IMR-90 (cell line): ENCODE measurements at regions not wholly inside any gene's neighbourhood (a gene's known extent, or its start where the extent isn't known, plus 50 kb on each side); places are given as distances from the start of the nearest gene placed in this dataset.

Experiments
- ATAC-seq: fragments of 200-7000 bp; cut with Tn5 transposase; 2 replicates; pipeline ENCODE4 v1.9.1; 2020; ENCODE audit warnings: low read depth, mild to moderate bottlenecking, moderate library complexity
- BruUV-seq: library from RNA; stranded (reverse); fragments of 400-500 nt; replicated peaks from 2 replicates; lab custom pipeline; 2021; lab: Mats Ljungman, UMichigan
- CTCF ChIA-PET: fragments of 300-600 bp; formaldehyde crosslinking; extraction: SDS; loops from one replicate; lab custom pipeline; 2021; ENCODE audit warnings: antibody characterized with exemption; lab: Yijun Ruan, JAX
- POLR2A ChIA-PET: fragments of 300-600 bp; sonication (Branson Sonifier 250); formaldehyde crosslinking; loops from one replicate; lab custom pipeline; 2022; ENCODE audit warnings: antibody characterized with exemption; ENCODE audit not compliant: unreplicated experiment; lab: Charles Lee
- DNase-seq: peaks from one replicate; pipeline ENCODE4 v3.0.0; 2013
- H2AFZ ChIP-seq: replicated peaks from 2 replicates; pipeline ENCODE3; 2013; ENCODE audit warnings: low read length, mild to moderate bottlenecking; ENCODE audit not compliant: poor library complexity
- H2AK5ac ChIP-seq: 2 replicates; pipeline ENCODE4 v1.6.1; 2013; ENCODE audit warnings: low read depth, low read length, inconsistent platforms
- H2AK9ac ChIP-seq: replicated peaks from 2 replicates; pipeline ENCODE3; 2013; ENCODE audit warnings: mild to moderate bottlenecking, low read depth, low read length, moderate library complexity; ENCODE audit not compliant: poor library complexity
- H2BK120ac ChIP-seq: 2 replicates; pipeline ENCODE4 v1.6.1; 2013; ENCODE audit warnings: low read depth, low read length, inconsistent platforms
- H2BK15ac ChIP-seq: 3 replicates; pipeline ENCODE4 v1.6.1; 2013; ENCODE audit warnings: low read depth, low read length, inconsistent platforms
- H2BK20ac ChIP-seq: 2 replicates; pipeline ENCODE4 v1.6.1; 2013; ENCODE audit warnings: low read depth, mild to moderate bottlenecking, inconsistent platforms, low read length, moderate library complexity
- H2BK5ac ChIP-seq: 2 replicates; pipeline ENCODE4 v1.6.1; 2013; ENCODE audit warnings: mild to moderate bottlenecking, low read depth, low read length, inconsistent platforms; ENCODE audit not compliant: poor library complexity, severe bottlenecking
- H3K14ac ChIP-seq: replicated peaks from 2 replicates; pipeline ENCODE4 v1.6.1; 2013; ENCODE audit warnings: low read depth, low read length, inconsistent platforms
- H3K18ac ChIP-seq: 2 replicates; pipeline ENCODE4 v1.6.1; 2013; ENCODE audit warnings: low read depth, low read length, control low read depth
- H3K23ac ChIP-seq: 2 replicates; pipeline ENCODE4 v1.6.1; 2013; ENCODE audit warnings: low read depth, low read length, inconsistent platforms
- H3K27ac ChIP-seq: 2 replicates; pipeline ENCODE4 v1.5.1; 2013; ENCODE audit warnings: mild to moderate bottlenecking, control low read depth, low read length; ENCODE audit not compliant: insufficient read depth
- H3K27me3 ChIP-seq: 2 replicates; pipeline ENCODE4 v1.6.1; 2013; ENCODE audit warnings: low read length; ENCODE audit not compliant: control insufficient read depth, insufficient read depth
- H3K36me3 ChIP-seq: 2 replicates; pipeline ENCODE4 v1.6.1; 2013; ENCODE audit warnings: low read length, mixed read lengths; ENCODE audit not compliant: control insufficient read depth, insufficient read depth
- H3K4ac ChIP-seq: 2 replicates; pipeline ENCODE4 v1.6.1; 2013; ENCODE audit warnings: low read depth, low read length, inconsistent platforms
- H3K4me1 ChIP-seq: 2 replicates; pipeline ENCODE4 v1.6.1; 2013; ENCODE audit warnings: low read length, mixed read lengths; ENCODE audit not compliant: control insufficient read depth, insufficient read depth
- H3K4me2 ChIP-seq: 2 replicates; pipeline ENCODE4 v1.6.1; 2013; ENCODE audit warnings: low read depth, mild to moderate bottlenecking, control low read depth, low read length, moderate library complexity
- H3K4me3 ChIP-seq: 2 replicates; pipeline ENCODE4 v1.5.1; 2013; ENCODE audit warnings: low read depth, mild to moderate bottlenecking, control low read depth, low read length, moderate library complexity; ENCODE audit not compliant: insufficient read depth
- H3K56ac ChIP-seq: 2 replicates; pipeline ENCODE4 v1.6.1; 2013; ENCODE audit warnings: low read length, inconsistent platforms; ENCODE audit not compliant: insufficient read depth; ENCODE audit errors: extremely low read depth
- H3K79me1 ChIP-seq, 2 experiments: 2 replicates each; pipeline ENCODE4 v1.6.1; 2013; ENCODE audit warnings: low read length in 2 of 2, inconsistent platforms in 1 of 2, low read depth in 1 of 2
- H3K9ac ChIP-seq: 2 replicates; pipeline ENCODE4 v1.6.1; 2013; ENCODE audit warnings: low read depth, low read length, control low read depth
- H3K9me1 ChIP-seq: 2 replicates; pipeline ENCODE4 v1.6.1; 2013; ENCODE audit warnings: low read length, inconsistent platforms; ENCODE audit not compliant: insufficient read depth
- H3K9me3 ChIP-seq: 2 replicates; pipeline ENCODE4 v1.6.1; 2013; ENCODE audit warnings: low read length; ENCODE audit not compliant: control insufficient read depth, insufficient read depth
- H4K20me1 ChIP-seq: 2 replicates; pipeline ENCODE4 v1.6.1; 2013; ENCODE audit warnings: low read length, inconsistent platforms; ENCODE audit not compliant: insufficient read depth
- H4K5ac ChIP-seq: 2 replicates; pipeline ENCODE4 v1.6.1; 2013; ENCODE audit warnings: mild to moderate bottlenecking, low read depth, low read length, control low read depth
- H4K8ac ChIP-seq, 2 experiments: 2 replicates each; pipeline ENCODE4 v1.6.1; 2013; ENCODE audit warnings: low read depth in 2 of 2, low read length in 2 of 2, control low read depth in 1 of 2, inconsistent platforms in 1 of 2
- H4K91ac ChIP-seq: 2 replicates; pipeline ENCODE4 v1.6.1; 2013; ENCODE audit warnings: low read depth, low read length, inconsistent platforms; ENCODE audit not compliant: insufficient read depth
- ELK1 ChIP-seq: fragments of 150-350 bp; IDR thresholded peaks from 2 replicates; pipeline ENCODE4 v1.6.1; 2016; ENCODE audit warnings: low read depth, mild to moderate bottlenecking, low read length, moderate library complexity, borderline replicate concordance
- MXI1 ChIP-seq: IDR thresholded peaks from 2 replicates; pipeline ENCODE4 v1.6.1; 2012; ENCODE audit warnings: low read depth, mild to moderate bottlenecking, low read length, moderate library complexity, borderline replicate concordance
- NFE2L2 ChIP-seq: fragments of 150-350 bp; IDR thresholded peaks from 2 replicates; pipeline ENCODE4 v1.6.1; 2016; ENCODE audit warnings: low read depth, mild to moderate bottlenecking, low read length
- POLR2A ChIP-seq: IDR thresholded peaks from 2 replicates; pipeline ENCODE4 v1.6.1; 2012; ENCODE audit warnings: mild to moderate bottlenecking, low read depth, low read length
- RCOR1 ChIP-seq: IDR thresholded peaks from 2 replicates; pipeline ENCODE4 v1.6.1; 2012; ENCODE audit warnings: mild to moderate bottlenecking, low read length, improper control_type of control experiment; ENCODE audit not compliant: insufficient replicate concordance
- dilution Hi-C: fragments of 300-500 bp; cut with HindIII; formaldehyde crosslinking; loops from one replicate; pipeline ENCODE4 v1.14.3; 2018; ENCODE audit warnings: low sequenced_read_pairs; ENCODE audit not compliant: unreplicated experiment
- in situ Hi-C: fragments of 300-500 bp; cut with MboI; formaldehyde crosslinking; loops from 3 replicates; pipeline ENCODE4 v1.14.3; 2019; ENCODE audit warnings: low sequenced_read_pairs, inconsistent platforms, mixed read lengths
- intact Hi-C: fragments of 100-400 bp; cut with micrococcal nuclease; formaldehyde crosslinking; loops from 2 replicates; pipeline ENCODE4 v1.10.0; 2022

DNA sequence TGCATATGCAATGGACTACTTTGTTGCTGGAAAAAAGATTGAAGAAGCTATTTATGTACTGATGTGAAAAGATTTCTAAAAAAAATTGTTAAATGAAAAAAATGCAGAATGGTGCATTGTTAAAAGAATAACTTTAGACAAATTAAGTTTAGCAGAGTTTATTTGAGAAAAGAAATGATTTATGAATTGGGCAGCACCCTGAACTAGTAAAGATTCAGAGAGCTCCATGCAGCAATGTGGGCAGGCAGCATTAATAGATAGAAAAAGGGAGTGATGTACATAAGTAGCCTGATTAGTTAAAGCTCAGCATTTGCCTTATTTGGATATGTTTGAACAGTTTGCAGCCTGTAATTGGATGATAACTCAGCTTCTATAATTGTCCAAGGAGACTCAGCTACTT is 677.9 kb upstream of the SEMA6A start:
- no peak overlapping the region for H2AFZ ChIP-seq
- no peak overlapping the region for H2BK20ac ChIP-seq
- DNase-seq = no peak
- H3K4me1 ChIP-seq = no peaks in the 10 kb centered on the region
- no peak overlapping the region for H4K91ac ChIP-seq
- ChIA-PET POLR2A (no interaction called here), CTCF (no interaction called here)
- H3K9me1 ChIP-seq = no peaks in the 10 kb centered on the region
- no peak overlapping the region for H3K56ac ChIP-seq
- H2BK5ac ChIP-seq = no peak overlapping the region
- no peak overlapping the region for H3K14ac ChIP-seq
- H2AK5ac ChIP-seq = no peak overlapping the region
- no peak overlapping the region for H3K27ac ChIP-seq
- no peaks in the 10 kb centered on the region for H4K20me1 ChIP-seq
- no TSS peak for BruUV-seq
- TF ChIP-seq RCOR1 (no peak), MXI1 (no peak), NFE2L2 (no peak), ELK1 (no peak), POLR2A (no peak)
- no peak overlapping the region for H2BK15ac ChIP-seq
- H3K4me2 ChIP-seq = no peak overlapping the region
- no peak overlapping the region for H3K23ac ChIP-seq
- H3K79me1 ChIP-seq = no peaks in the 10 kb centered on the region
- no peak overlapping the region for H2AK9ac ChIP-seq
- H3K27me3 ChIP-seq = no peaks in the 10 kb centered on the region
- H3K9me3 ChIP-seq = peaks cover 4% of the 10 kb centered on the region; the same call in 1 of the 2 replicates
- in situ Hi-C loops = no loop called here
- dilution Hi-C loops = no loop called here
- no peak overlapping the region for H3K4me3 ChIP-seq
- no peak overlapping the region for H4K5ac ChIP-seq
- intact Hi-C loops = no loop called here
- H2BK120ac ChIP-seq = no peak overlapping the region
- ATAC-seq = no peak
- no peak overlapping the region for H3K4ac ChIP-seq
- no peak overlapping the region for H4K8ac ChIP-seq
- H3K18ac ChIP-seq = no peak overlapping the region
- H3K36me3 ChIP-seq = no peaks in the 10 kb centered on the region
- H3K9ac ChIP-seq = no peak overlapping the region
